ENCODE measurements at regions not wholly inside any gene's neighbourhood (a gene's known extent, or its start where the extent isn't known, plus 50 kb on each side); places are given as distances from the start of the nearest gene placed in this dataset.

DNA sequence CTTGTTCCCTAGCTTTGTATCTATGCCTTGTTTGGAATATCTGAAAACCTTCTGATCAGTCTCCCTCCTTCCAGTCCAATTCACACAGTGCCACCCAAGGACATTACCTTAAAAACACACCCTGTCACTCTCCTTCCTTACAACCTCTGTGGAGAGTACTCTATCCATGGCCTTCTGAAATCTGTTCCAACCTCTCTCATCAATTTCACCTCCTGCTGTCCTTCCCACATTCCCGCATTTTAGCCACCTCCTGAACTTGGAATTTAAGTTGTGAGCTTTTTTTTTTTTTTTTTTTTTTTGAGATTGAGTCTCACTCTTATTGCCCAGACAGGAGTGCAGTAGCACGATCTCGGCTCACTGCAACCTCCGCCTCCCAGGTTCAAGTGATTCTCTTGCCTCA lies 824.8 kb downstream of the METTL15 start:
- H3K4me3 ChIP-seq (ENCODE audit: low read depth in 1 of 2, low read length in 2 of 2): no peak overlapping the region
- no peak overlapping the region for H3K27ac ChIP-seq (ENCODE audit: low read depth in 2 of 2, low read length in 1 of 2)
- 91 to 95% methylated on average over 4 of the region's 4 CpGs for WGBS, 2 donors
- H3K4me1 ChIP-seq (ENCODE audit: control insufficient read depth in 2 of 2, insufficient read depth in 2 of 2, low read length in 1 of 2): no peaks in the 10 kb centered on the region
- H3K27me3 ChIP-seq (ENCODE audit: control insufficient read depth in 1 of 2, insufficient read depth in 2 of 2, low read length in 2 of 2): no peaks in the 10 kb centered on the region
- H3K36me3 ChIP-seq (ENCODE audit: control insufficient read depth in 2 of 2, insufficient read depth in 2 of 2, low read length in 1 of 2): no peaks in the 10 kb centered on the region
- H3K9me3 ChIP-seq (ENCODE audit: control insufficient read depth in 2 of 2, insufficient read depth in 1 of 2, low read depth in 1 of 2, low read length in 1 of 2): peaks cover 0 to 2% of the 10 kb centered on the region in 2 donors

DNA sequence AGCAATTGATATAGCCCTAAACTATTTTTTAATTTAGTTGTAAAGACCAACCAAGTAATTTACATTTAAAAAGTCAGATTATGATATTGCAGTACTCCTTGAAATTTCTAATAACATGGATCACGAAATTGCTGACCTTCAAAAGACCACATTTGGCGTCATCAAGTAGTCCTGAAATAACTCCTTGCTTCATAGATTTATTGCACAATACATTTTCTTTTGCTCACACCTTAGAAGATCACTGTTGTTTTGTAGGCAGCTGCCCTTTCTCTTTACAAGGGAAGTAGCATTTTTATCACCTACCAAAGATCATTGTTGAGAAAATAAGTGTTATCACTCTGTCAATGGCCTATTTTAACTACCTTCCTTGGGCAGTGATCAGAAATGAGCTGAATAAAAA lies 815.8 kb downstream of the METTL15 start:
- H3K27ac ChIP-seq (ENCODE audit: low read depth in 2 of 2, low read length in 1 of 2): no peak overlapping the region
- no peak overlapping the region for H3K4me3 ChIP-seq (ENCODE audit: low read depth in 1 of 2, low read length in 2 of 2)
- H3K36me3 ChIP-seq (ENCODE audit: control insufficient read depth in 2 of 2, insufficient read depth in 2 of 2, low read length in 1 of 2): no peaks in the 10 kb centered on the region
- no peaks in the 10 kb centered on the region for H3K27me3 ChIP-seq (ENCODE audit: control insufficient read depth in 1 of 2, insufficient read depth in 2 of 2, low read length in 2 of 2)
- H3K4me1 ChIP-seq (ENCODE audit: control insufficient read depth in 2 of 2, insufficient read depth in 2 of 2, low read length in 1 of 2): no peaks in the 10 kb centered on the region
- no peaks in the 10 kb centered on the region for H3K9me3 ChIP-seq (ENCODE audit: control insufficient read depth in 2 of 2, insufficient read depth in 1 of 2, low read depth in 1 of 2, low read length in 1 of 2)
- 79 to 80% methylated on average over 2 of the region's 2 CpGs for WGBS, 2 donors

DNA sequence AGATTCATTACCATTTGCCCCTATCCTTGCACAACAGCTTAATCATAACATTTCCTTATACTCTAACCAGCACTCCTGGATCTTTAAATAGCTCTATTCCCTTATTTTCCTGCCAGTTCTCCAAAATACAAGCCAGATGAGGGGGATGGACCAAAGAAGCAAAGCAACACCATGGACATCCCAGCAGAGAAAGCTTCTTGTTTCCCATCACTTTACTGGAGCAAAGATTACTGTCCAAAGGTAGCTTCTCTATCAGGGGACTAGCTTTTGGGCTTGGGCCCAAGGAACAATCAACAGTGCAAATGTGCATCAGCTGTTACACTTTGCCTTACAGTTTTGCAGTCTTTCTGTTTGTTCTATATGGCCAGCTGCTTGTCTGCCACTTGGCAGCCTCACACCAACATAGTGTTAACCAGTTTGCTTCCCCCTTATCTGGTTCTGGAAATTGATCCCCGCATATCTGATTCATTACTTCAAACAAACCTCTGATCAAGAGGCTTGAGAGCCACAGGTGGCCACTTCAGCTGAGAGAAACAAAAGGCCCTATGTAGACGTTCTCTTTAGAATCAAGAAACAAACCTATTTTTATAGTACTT lies 814.3 kb downstream of the METTL15 start:
- Histone ChIP-seq H3K9me3 (ENCODE audit: control insufficient read depth in 2 of 2, insufficient read depth in 1 of 2, low read depth in 1 of 2, low read length in 1 of 2) (no peaks in the 10 kb centered on the region), H3K4me3 (ENCODE audit: low read depth in 1 of 2, low read length in 2 of 2) (no peak overlapping the region)
- WGBS, 2 donors: 31 to 61% methylated on average over 2 of the region's 2 CpGs

GRCh38 chr11:28919194-28919593 lies 811.0 kb downstream of the METTL15 start:
- Histone ChIP-seq H3K27ac (ENCODE audit: low read depth in 2 of 2, low read length in 1 of 2) (no peak overlapping the region), H3K36me3 (ENCODE audit: control insufficient read depth in 2 of 2, insufficient read depth in 2 of 2, low read length in 1 of 2) (no peaks in the 10 kb centered on the region), H3K4me3 (ENCODE audit: low read depth in 1 of 2, low read length in 2 of 2) (no peak overlapping the region), H3K4me1 (ENCODE audit: control insufficient read depth in 2 of 2, insufficient read depth in 2 of 2, low read length in 1 of 2) (no peaks in the 10 kb centered on the region), H3K9me3 (ENCODE audit: control insufficient read depth in 2 of 2, insufficient read depth in 1 of 2, low read depth in 1 of 2, low read length in 1 of 2) (no peaks in the 10 kb centered on the region), H3K27me3 (ENCODE audit: control insufficient read depth in 1 of 2, insufficient read depth in 2 of 2, low read length in 2 of 2) (no peaks in the 10 kb centered on the region)
- 68 to 80% methylated on average over 5 of the region's 5 CpGs for WGBS, 2 donors

More for the DNA sequence above, 814.3 kb downstream of the METTL15 start:
- Histone ChIP-seq H3K4me1 (ENCODE audit: control insufficient read depth in 2 of 2, insufficient read depth in 2 of 2, low read length in 1 of 2) (no peaks in the 10 kb centered on the region), H3K27me3 (ENCODE audit: control insufficient read depth in 1 of 2, insufficient read depth in 2 of 2, low read length in 2 of 2) (no peaks in the 10 kb centered on the region), H3K27ac (ENCODE audit: low read depth in 2 of 2, low read length in 1 of 2) (no peak overlapping the region), H3K36me3 (ENCODE audit: control insufficient read depth in 2 of 2, insufficient read depth in 2 of 2, low read length in 1 of 2) (no peaks in the 10 kb centered on the region)

DNA sequence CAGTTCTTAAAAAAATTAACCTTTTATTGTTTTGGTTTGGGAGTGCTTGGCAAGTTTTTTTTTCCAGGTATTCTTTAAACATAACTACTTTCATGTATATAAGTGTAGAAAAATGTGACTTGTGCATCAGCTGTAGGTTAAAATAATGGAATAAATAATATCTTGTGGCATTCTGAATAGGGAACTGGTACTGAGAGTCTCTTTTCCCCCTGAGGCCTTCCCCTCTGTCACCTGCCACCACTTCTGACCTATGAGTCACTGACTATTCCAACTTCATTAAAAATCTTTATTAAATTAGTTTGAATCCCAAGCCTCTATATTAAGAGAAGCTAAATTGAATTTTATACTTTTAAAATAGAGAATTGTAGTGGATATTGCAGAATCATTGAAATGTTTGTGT lies 805.7 kb downstream of the METTL15 start:
- no peak overlapping the region for H3K4me3 ChIP-seq (ENCODE audit: low read depth in 1 of 2, low read length in 2 of 2)
- H3K27me3 ChIP-seq (ENCODE audit: control insufficient read depth in 1 of 2, insufficient read depth in 2 of 2, low read length in 2 of 2): no peaks in the 10 kb centered on the region
- no peaks in the 10 kb centered on the region for H3K9me3 ChIP-seq (ENCODE audit: control insufficient read depth in 2 of 2, insufficient read depth in 1 of 2, low read depth in 1 of 2, low read length in 1 of 2)
- H3K4me1 ChIP-seq (ENCODE audit: control insufficient read depth in 2 of 2, insufficient read depth in 2 of 2, low read length in 1 of 2): no peaks in the 10 kb centered on the region
- no peaks in the 10 kb centered on the region for H3K36me3 ChIP-seq (ENCODE audit: control insufficient read depth in 2 of 2, insufficient read depth in 2 of 2, low read length in 1 of 2)
- H3K27ac ChIP-seq (ENCODE audit: low read depth in 2 of 2, low read length in 1 of 2): no peak overlapping the region

- Histone ChIP-seq H3K36me3 (ENCODE audit: control insufficient read depth in 2 of 2, insufficient read depth in 2 of 2, low read length in 1 of 2) (no peaks in the 10 kb centered on the region), H3K9me3 (ENCODE audit: control insufficient read depth in 2 of 2, insufficient read depth in 1 of 2, low read depth in 1 of 2, low read length in 1 of 2) (no peaks in the 10 kb centered on the region), H3K27me3 (ENCODE audit: control insufficient read depth in 1 of 2, insufficient read depth in 2 of 2, low read length in 2 of 2) (no peaks in the 10 kb centered on the region), H3K27ac (ENCODE audit: low read depth in 2 of 2, low read length in 1 of 2) (no peak overlapping the region), H3K4me1 (ENCODE audit: control insufficient read depth in 2 of 2, insufficient read depth in 2 of 2, low read length in 1 of 2) (no peaks in the 10 kb centered on the region), H3K4me3 (ENCODE audit: low read depth in 1 of 2, low read length in 2 of 2) (no peak overlapping the region)
- 46 to 55% methylated on average over 1 of the region's 1 CpG for WGBS, 2 donors
Measured at GRCh38 chr11:28911829-28912228, 803.6 kb downstream of the METTL15 start.

DNA sequence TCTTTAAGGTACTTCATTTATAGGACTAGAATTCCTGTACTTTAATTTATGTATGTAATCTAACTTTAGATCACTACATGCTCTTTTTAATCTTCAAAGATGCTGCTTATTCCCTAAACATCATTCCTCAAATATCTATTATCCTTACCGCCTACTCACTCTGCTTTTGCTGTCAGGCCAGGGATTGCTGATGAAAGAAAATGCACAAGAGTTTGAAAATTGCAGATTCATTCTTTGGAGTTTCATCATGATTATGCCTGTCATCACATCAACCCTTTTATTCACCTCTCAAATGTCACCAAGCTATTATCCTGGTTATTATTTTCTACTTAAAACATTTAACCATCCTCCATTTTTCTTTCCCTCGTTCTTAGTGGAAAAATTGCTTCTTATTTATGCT lies 802.7 kb downstream of the METTL15 start:
- 78 to 80% methylated on average over 2 of the region's 2 CpGs for WGBS, 2 donors
- Histone ChIP-seq H3K4me3 (ENCODE audit: low read depth in 1 of 2, low read length in 2 of 2) (no peak overlapping the region), H3K9me3 (ENCODE audit: control insufficient read depth in 2 of 2, insufficient read depth in 1 of 2, low read depth in 1 of 2, low read length in 1 of 2) (no peaks in the 10 kb centered on the region), H3K27me3 (ENCODE audit: control insufficient read depth in 1 of 2, insufficient read depth in 2 of 2, low read length in 2 of 2) (no peaks in the 10 kb centered on the region), H3K4me1 (ENCODE audit: control insufficient read depth in 2 of 2, insufficient read depth in 2 of 2, low read length in 1 of 2) (no peaks in the 10 kb centered on the region), H3K36me3 (ENCODE audit: control insufficient read depth in 2 of 2, insufficient read depth in 2 of 2, low read length in 1 of 2) (no peaks in the 10 kb centered on the region), H3K27ac (ENCODE audit: low read depth in 2 of 2, low read length in 1 of 2) (no peak overlapping the region)

DNA sequence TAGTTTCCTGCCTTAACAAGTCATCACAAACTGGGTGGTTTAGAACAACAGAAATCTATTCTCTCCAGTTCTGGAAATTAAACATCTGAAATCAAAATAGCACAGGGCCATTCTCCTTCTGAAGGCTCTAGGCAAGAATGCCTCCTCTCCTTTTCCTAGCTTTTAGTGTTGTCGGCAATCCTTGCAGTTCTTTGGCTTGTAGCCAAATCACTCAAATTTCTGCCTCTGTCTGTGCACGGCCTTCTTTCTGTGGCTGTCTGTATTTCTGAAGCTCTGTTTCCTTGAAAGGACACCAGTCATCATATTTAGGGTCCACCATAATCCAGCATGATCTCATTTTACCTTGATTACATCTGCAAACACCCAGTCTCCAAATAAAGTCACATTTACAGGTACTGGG lies 795.5 kb downstream of the METTL15 start:
- WGBS, 2 donors: 26 to 27% methylated on average over 2 of the region's 2 CpGs
- Histone ChIP-seq H3K4me1 (ENCODE audit: control insufficient read depth in 2 of 2, insufficient read depth in 2 of 2, low read length in 1 of 2) (no peaks in the 10 kb centered on the region), H3K27me3 (ENCODE audit: control insufficient read depth in 1 of 2, insufficient read depth in 2 of 2, low read length in 2 of 2) (no peaks in the 10 kb centered on the region), H3K9me3 (ENCODE audit: control insufficient read depth in 2 of 2, insufficient read depth in 1 of 2, low read depth in 1 of 2, low read length in 1 of 2) (no peaks in the 10 kb centered on the region), H3K27ac (ENCODE audit: low read depth in 2 of 2, low read length in 1 of 2) (no peak overlapping the region), H3K4me3 (ENCODE audit: low read depth in 1 of 2, low read length in 2 of 2) (no peak overlapping the region), H3K36me3 (ENCODE audit: control insufficient read depth in 2 of 2, insufficient read depth in 2 of 2, low read length in 1 of 2) (no peaks in the 10 kb centered on the region)

GRCh38 chr11:28900427-28900826 lies 792.2 kb downstream of the METTL15 start:
- Histone ChIP-seq H3K4me1 (ENCODE audit: control insufficient read depth in 2 of 2, insufficient read depth in 2 of 2, low read length in 1 of 2) (no peaks in the 10 kb centered on the region), H3K36me3 (ENCODE audit: control insufficient read depth in 2 of 2, insufficient read depth in 2 of 2, low read length in 1 of 2) (no peaks in the 10 kb centered on the region), H3K27me3 (ENCODE audit: control insufficient read depth in 1 of 2, insufficient read depth in 2 of 2, low read length in 2 of 2) (no peaks in the 10 kb centered on the region), H3K9me3 (ENCODE audit: control insufficient read depth in 2 of 2, insufficient read depth in 1 of 2, low read depth in 1 of 2, low read length in 1 of 2) (no peaks in the 10 kb centered on the region), H3K4me3 (ENCODE audit: low read depth in 1 of 2, low read length in 2 of 2) (no peak overlapping the region), H3K27ac (ENCODE audit: low read depth in 2 of 2, low read length in 1 of 2) (no peak overlapping the region)
- WGBS, 2 donors: 63 to 93% methylated on average over 3 of the region's 3 CpGs

DNA sequence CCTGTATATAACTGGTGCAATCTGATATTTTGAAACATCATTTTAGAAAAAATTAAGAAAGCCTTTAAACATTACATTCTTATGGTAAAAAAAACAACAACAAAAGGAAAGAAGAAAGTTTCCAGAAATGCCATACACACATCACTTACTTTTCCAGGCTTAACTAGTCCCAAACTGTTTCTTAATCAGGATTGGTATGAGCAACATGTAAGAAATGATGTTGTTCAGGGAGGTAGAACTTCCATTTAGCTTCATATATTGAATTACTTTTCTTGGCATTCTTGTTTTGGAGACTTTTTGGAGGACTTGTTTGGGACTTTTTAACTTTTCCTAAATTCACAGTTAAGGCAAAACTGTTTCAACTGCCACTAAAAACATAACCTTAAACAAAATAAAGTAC lies 791.5 kb downstream of the METTL15 start:
- no peaks in the 10 kb centered on the region for H3K36me3 ChIP-seq (ENCODE audit: control insufficient read depth in 2 of 2, insufficient read depth in 2 of 2, low read length in 1 of 2)
- H3K9me3 ChIP-seq (ENCODE audit: control insufficient read depth in 2 of 2, insufficient read depth in 1 of 2, low read depth in 1 of 2, low read length in 1 of 2): no peaks in the 10 kb centered on the region
- no peak overlapping the region for H3K4me3 ChIP-seq (ENCODE audit: low read depth in 1 of 2, low read length in 2 of 2)
- H3K27me3 ChIP-seq (ENCODE audit: control insufficient read depth in 1 of 2, insufficient read depth in 2 of 2, low read length in 2 of 2): no peaks in the 10 kb centered on the region
- H3K27ac ChIP-seq (ENCODE audit: low read depth in 2 of 2, low read length in 1 of 2): no peak overlapping the region
- H3K4me1 ChIP-seq (ENCODE audit: control insufficient read depth in 2 of 2, insufficient read depth in 2 of 2, low read length in 1 of 2): no peaks in the 10 kb centered on the region

All from esophagus (tissue), 2 donors.